Testis (tissue), 2 donors: ENCODE measurements at regions not wholly inside any gene's neighbourhood (a gene's known extent, or its start where the extent isn't known, plus 50 kb on each side); places are given as distances from the start of the nearest gene placed in this dataset.

ENCODE experiments used
- DNase-seq: peaks from one replicate; pipeline ENCODE4 v3.0.0-alpha.2; 2019
- H3K27ac ChIP-seq, 2 donors: fragments of 200-600 bp; sonication (generic); one replicate each; pipeline ENCODE4 v1.5.1; 2019
- H3K27me3 ChIP-seq: fragments of 200-600 bp; sonication (generic); one replicate; pipeline ENCODE4 v1.5.1; 2019
- H3K36me3 ChIP-seq: fragments of 200-600 bp; sonication (generic); one replicate; pipeline ENCODE4 v1.5.1; 2017; ENCODE audit warnings: low read depth; ENCODE audit errors: missing control alignments
- H3K4me1 ChIP-seq: fragments of 200-600 bp; sonication (generic); one replicate; pipeline ENCODE4 v1.5.1; 2019
- H3K4me3 ChIP-seq, 2 donors: fragments of 200-600 bp; sonication (generic); one replicate each; pipeline ENCODE4 v1.5.1; 2017 to 2019
- H3K9me3 ChIP-seq: fragments of 200-600 bp; sonication (generic); one replicate; pipeline ENCODE4 v1.5.1; 2017
- POLR2A ChIP-seq: fragments of 450-650 bp; IDR thresholded peaks from one replicate; pipeline ENCODE4 v1.6.1; 2017; ENCODE audit warnings: antibody characterized with exemption, mild to moderate bottlenecking, moderate library complexity
- WGBS, 2 donors: methylation state at CpG; one replicate each; pipeline ENCODE4 v1.1.5; 2018; 5-methylcytosine and 5-hydroxymethylcytosine counted together
- intact Hi-C: fragments of 100-400 bp; cut with DNase I; formaldehyde crosslinking; loops from one replicate; pipeline ENCODE4 v1.15.1; 2023; ENCODE audit warnings: low total_unique reads
- TF ChIP-seq, protein P1 (sequence below), 3 experiments: fragments of 450-650 bp in 2 of 3; fragments of 200-600 bp in 1 of 3; sonication (generic) in 1 of 3; IDR thresholded peaks; one replicate each; pipeline ENCODE4 v1.5.1; 2016 to 2019; ENCODE audit warnings: antibody characterized with exemption in 3 of 3, mild to moderate bottlenecking in 2 of 3, moderate library complexity in 1 of 3

DNA sequence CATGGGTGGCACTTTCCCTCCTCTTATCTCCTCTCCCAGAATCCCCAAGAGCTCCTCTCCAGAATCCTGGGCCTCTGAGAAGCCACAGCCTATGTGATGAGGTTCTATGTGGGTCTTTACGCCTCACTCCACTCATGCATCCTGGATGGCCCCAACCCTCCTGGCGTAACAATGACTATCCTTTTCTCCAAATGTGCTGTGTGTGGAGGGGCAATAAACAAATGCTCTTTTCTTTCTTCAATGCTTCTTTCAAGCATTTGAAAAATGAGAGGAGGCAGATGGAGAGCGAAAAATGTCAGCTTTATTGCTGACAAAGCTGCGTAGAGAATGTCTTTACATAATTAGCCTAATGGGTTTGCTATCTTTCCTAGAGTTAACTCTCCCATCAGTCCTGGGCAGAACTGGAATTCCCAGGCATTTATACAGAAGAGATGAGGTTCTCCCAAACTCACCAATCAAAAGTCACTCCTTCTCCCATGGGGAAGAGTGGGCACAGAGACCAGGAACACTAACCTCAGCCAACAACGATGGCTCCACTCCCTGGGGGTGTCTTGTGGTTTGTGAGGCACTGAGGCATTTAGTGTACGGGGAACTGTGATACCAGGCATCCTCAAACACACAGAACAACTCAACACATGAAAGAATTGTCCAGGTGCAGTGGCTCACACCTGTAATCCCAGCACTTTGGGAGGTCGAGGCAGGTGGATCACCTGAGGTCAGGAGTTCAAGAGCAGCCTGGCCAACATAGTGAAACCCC, 118.9 kb upstream of the SLC34A2 start:
- no peak for TF ChIP-seq POLR2A
- TF ChIP-seq, protein P1, sequence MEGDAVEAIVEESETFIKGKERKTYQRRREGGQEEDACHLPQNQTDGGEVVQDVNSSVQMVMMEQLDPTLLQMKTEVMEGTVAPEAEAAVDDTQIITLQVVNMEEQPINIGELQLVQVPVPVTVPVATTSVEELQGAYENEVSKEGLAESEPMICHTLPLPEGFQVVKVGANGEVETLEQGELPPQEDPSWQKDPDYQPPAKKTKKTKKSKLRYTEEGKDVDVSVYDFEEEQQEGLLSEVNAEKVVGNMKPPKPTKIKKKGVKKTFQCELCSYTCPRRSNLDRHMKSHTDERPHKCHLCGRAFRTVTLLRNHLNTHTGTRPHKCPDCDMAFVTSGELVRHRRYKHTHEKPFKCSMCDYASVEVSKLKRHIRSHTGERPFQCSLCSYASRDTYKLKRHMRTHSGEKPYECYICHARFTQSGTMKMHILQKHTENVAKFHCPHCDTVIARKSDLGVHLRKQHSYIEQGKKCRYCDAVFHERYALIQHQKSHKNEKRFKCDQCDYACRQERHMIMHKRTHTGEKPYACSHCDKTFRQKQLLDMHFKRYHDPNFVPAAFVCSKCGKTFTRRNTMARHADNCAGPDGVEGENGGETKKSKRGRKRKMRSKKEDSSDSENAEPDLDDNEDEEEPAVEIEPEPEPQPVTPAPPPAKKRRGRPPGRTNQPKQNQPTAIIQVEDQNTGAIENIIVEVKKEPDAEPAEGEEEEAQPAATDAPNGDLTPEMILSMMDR (IDR thresholded peaks at IDR 0.05): no peak
- Histone ChIP-seq H3K27me3 (no peaks in the 10 kb centered on the region), H3K36me3 (no peaks in the 10 kb centered on the region), H3K9me3 (no peaks in the 10 kb centered on the region), H3K4me1 (no peaks in the 10 kb centered on the region), H3K4me3 (no peak overlapping the region), H3K27ac (no peak overlapping the region)
- DNase-seq: no peak
- intact Hi-C loops: no loop called here
- 83 to 85% methylated on average over 7 of the region's 7 CpGs for WGBS, 2 donors

DNA sequence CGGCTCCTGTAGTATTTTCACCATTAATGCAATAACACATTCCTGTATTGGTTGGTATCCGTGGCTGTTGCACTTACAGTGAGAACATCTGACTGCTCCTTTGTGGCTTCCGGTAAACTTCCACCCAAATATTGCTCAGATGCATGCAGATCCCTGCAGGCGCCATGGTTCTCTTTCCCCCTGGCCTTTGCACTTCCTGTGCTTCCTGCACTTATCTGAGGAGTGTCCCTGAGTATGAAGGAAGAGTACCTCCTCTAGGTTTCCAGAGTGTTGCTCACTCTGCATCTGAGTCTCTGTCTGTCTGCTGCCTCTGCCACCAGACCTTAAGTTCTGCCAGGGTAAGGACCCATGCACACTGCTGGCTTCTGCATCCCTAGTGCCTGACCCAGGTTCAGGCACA, 117.2 kb upstream of the SLC34A2 start:
- intact Hi-C loops: no loop called here
- H3K4me3 ChIP-seq: no peak overlapping the region
- H3K36me3 ChIP-seq: no peaks in the 10 kb centered on the region
- TF ChIP-seq, protein P1 (IDR thresholded peaks at IDR 0.05): no peak
- no peak for TF ChIP-seq POLR2A
- no peaks in the 10 kb centered on the region for H3K27me3 ChIP-seq
- no peak for DNase-seq
- no peaks in the 10 kb centered on the region for H3K4me1 ChIP-seq
- H3K9me3 ChIP-seq: no peaks in the 10 kb centered on the region
- no peak overlapping the region for H3K27ac ChIP-seq
- WGBS, 2 donors: 89 to 90% methylated on average over 4 of the region's 4 CpGs

DNA sequence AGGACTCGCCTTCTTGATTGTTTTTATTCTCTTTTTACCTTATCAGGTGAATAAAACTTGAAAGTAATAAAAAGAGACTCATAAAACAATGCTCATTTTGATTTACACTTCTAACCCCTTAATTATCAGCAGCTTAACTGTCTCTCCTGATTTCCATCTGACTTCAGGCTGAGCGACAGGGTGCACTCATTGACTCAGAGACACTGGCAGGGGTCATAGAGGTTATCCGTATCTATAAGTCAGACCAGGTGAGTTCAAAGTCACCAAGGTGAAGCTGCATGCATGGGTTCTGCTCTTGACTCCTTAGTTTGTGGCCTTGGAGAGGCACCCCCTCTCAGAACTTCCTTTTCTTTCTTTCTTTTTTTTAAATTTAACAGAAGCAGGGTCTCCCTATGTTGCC, 116.4 kb upstream of the SLC34A2 start:
- H3K4me1 ChIP-seq: no peaks in the 10 kb centered on the region
- DNase-seq: no peak
- TF ChIP-seq, protein P1 (IDR thresholded peaks at IDR 0.05): no peak
- no peak for TF ChIP-seq POLR2A
- no peaks in the 10 kb centered on the region for H3K9me3 ChIP-seq
- WGBS, 2 donors: 91 to 96% methylated on average over 3 of the region's 3 CpGs
- no peak overlapping the region for H3K4me3 ChIP-seq
- no peak overlapping the region for H3K27ac ChIP-seq
- H3K36me3 ChIP-seq: no peaks in the 10 kb centered on the region
- H3K27me3 ChIP-seq: no peaks in the 10 kb centered on the region
- intact Hi-C loops: no loop called here

DNA sequence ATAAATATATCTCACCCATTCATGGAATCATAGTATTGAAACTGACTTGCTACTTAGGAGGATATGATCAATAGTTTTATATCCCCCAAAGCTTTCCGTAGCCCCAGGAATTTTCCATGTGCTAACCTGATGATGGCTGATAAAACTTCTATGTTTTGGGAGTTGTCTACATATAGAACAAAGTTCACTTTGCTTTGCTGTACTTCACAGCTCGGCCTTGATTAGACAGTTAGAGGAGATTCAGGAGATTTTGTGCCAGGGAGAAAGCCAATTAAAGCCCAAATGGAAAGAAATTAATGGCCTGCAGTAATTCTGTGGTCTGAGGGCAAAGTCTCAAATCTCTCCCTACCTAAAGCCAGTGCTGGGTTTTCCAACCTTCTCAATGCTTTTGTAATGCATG, 114.9 kb upstream of the SLC34A2 start:
- intact Hi-C loops: no loop called here
- 59 to 79% methylated on average over 2 of the region's 2 CpGs for WGBS, 2 donors
- no peak overlapping the region for H3K4me3 ChIP-seq
- TF ChIP-seq, protein P1 (IDR thresholded peaks at IDR 0.05): no peak
- no peak for TF ChIP-seq POLR2A
- DNase-seq: no peak
- H3K27ac ChIP-seq: no peak overlapping the region
- H3K36me3 ChIP-seq: no peaks in the 10 kb centered on the region
- no peaks in the 10 kb centered on the region for H3K4me1 ChIP-seq
- H3K27me3 ChIP-seq: no peaks in the 10 kb centered on the region
- no peaks in the 10 kb centered on the region for H3K9me3 ChIP-seq

GRCh38 chr4:25547343-25547742, 108.3 kb upstream of the SLC34A2 start:
- WGBS, 2 donors: 74 to 75% methylated on average over 5 of the region's 5 CpGs
- no peak overlapping the region for H3K27ac ChIP-seq
- intact Hi-C loops: no loop called here
- no peak overlapping the region for H3K4me3 ChIP-seq
- H3K27me3 ChIP-seq: no peaks in the 10 kb centered on the region
- TF ChIP-seq POLR2A: no peak
- TF ChIP-seq, protein P1 (IDR thresholded peaks at IDR 0.05): no peak
- H3K4me1 ChIP-seq: no peaks in the 10 kb centered on the region
- no peaks in the 10 kb centered on the region for H3K36me3 ChIP-seq
- H3K9me3 ChIP-seq: no peaks in the 10 kb centered on the region
- DNase-seq: no peak
